Endodermal cell (in vitro differentiated cells): ENCODE measurements at regions not wholly inside any gene's neighbourhood (a gene's known extent, or its start where the extent isn't known, plus 50 kb on each side); places are given as distances from the start of the nearest gene placed in this dataset.

Source experiments
- DNase-seq: peaks from one replicate; pipeline ENCODE4 v3.0.0-alpha.2; 2017
- H3K27ac ChIP-seq: 2 replicates; pipeline ENCODE4 v1.5.1; 2013; ENCODE audit warnings: mild to moderate bottlenecking, low read depth, low read length, moderate library complexity
- H3K27me3 ChIP-seq: 2 replicates; pipeline ENCODE4 v1.6.1; 2013; ENCODE audit warnings: mild to moderate bottlenecking, low read length, moderate library complexity; ENCODE audit not compliant: insufficient read depth, control insufficient read depth, poor library complexity, severe bottlenecking
- H3K36me3 ChIP-seq: 2 replicates; pipeline ENCODE4 v1.7.0; 2013; ENCODE audit warnings: mild to moderate bottlenecking, low read length, moderate library complexity; ENCODE audit not compliant: control insufficient read depth, insufficient read depth
- H3K4me1 ChIP-seq: one replicate; pipeline ENCODE4 v1.7.0; 2013; ENCODE audit warnings: low read length; ENCODE audit not compliant: control insufficient read depth, insufficient read depth
- H3K4me3 ChIP-seq: 2 replicates; pipeline ENCODE4 v1.5.1; 2013; ENCODE audit warnings: mild to moderate bottlenecking, low read length, moderate library complexity
- H3K9ac ChIP-seq: 2 replicates; pipeline ENCODE4 v1.6.1; 2013; ENCODE audit warnings: mild to moderate bottlenecking, low read length, moderate library complexity; ENCODE audit not compliant: poor library complexity, severe bottlenecking; ENCODE audit errors: extremely low read depth
- H3K9me3 ChIP-seq: 2 replicates; pipeline ENCODE4 v1.6.1; 2013; ENCODE audit warnings: mild to moderate bottlenecking, low read length, moderate library complexity; ENCODE audit not compliant: control insufficient read depth
- H3K27ac Mint-ChIP-seq: 2 replicates; pipeline ENCODE4 v1.8.0; 2020; ENCODE audit warnings: mixed read lengths
- H3K27me3 Mint-ChIP-seq: 2 replicates; pipeline ENCODE4 v1.8.0; 2021; ENCODE audit warnings: mild to moderate bottlenecking, mixed read lengths; ENCODE audit not compliant: insufficient read depth
- H3K36me3 Mint-ChIP-seq: 2 replicates; pipeline ENCODE4 v1.8.0; 2020; ENCODE audit warnings: low read depth, mixed read lengths
- H3K4me1 Mint-ChIP-seq: 2 replicates; pipeline ENCODE4 v1.8.0; 2020; ENCODE audit warnings: mixed read lengths
- H3K4me3 Mint-ChIP-seq: 2 replicates; pipeline ENCODE4 v1.8.0; 2020; ENCODE audit warnings: mild to moderate bottlenecking, moderate library complexity, mixed read lengths
- H3K9me3 Mint-ChIP-seq: 2 replicates; pipeline ENCODE4 v1.8.0; 2020; ENCODE audit warnings: mild to moderate bottlenecking, mixed read lengths
- CTCF ChIP-seq: fragments of 200-600 bp; sonication (generic); conservative IDR thresholded peaks from 2 replicates; pipeline ENCODE4 v1.5.0; 2021; ENCODE audit warnings: antibody characterized with exemption, mild to moderate bottlenecking
- WGBS, 2 experiments: methylation state at CpG; one replicate each; pipeline versions ENCODE4 v1.1.5 to v1.1.7; 2013; ENCODE audit warnings: missing lambda C conversion rate in 2 of 2, mixed read lengths in 1 of 2; ENCODE audit not compliant: insufficient coverage in 1 of 2, insufficient read length in 1 of 2; 5-methylcytosine and 5-hydroxymethylcytosine counted together

GRCh38 chr3:30945291-30945690 is 50.8 kb upstream of the GADL1 start:
- H3K27me3 ChIP-seq = no peaks in the 10 kb centered on the region
- no peaks in the 10 kb centered on the region for H3K4me1 ChIP-seq
- H3K4me3 ChIP-seq = no peak overlapping the region
- H3K9ac ChIP-seq = no peak overlapping the region
- Mint-ChIP-seq H3K27me3 (no peaks in the 10 kb centered on the region), H3K4me1 (no peaks in the 10 kb centered on the region), H3K4me3 (no peak overlapping the region), H3K27ac (no peak overlapping the region), H3K36me3 (no peaks in the 10 kb centered on the region), H3K9me3 (peaks cover 5% of the 10 kb centered on the region)
- H3K36me3 ChIP-seq = no peaks in the 10 kb centered on the region
- DNase-seq = no peak
- no peaks in the 10 kb centered on the region for H3K9me3 ChIP-seq
- no peak for TF ChIP-seq CTCF
- H3K27ac ChIP-seq = no peak overlapping the region
- WGBS, 2 experiments = 89 to 92% methylated on average over 1 of the region's 1 CpG

- Mint-ChIP-seq H3K36me3 (no peaks in the 10 kb centered on the region), H3K4me1 (peaks cover 2% of the 10 kb centered on the region), H3K27me3 (no peaks in the 10 kb centered on the region), H3K9me3 (no peaks in the 10 kb centered on the region), H3K4me3 (no peak overlapping the region), H3K27ac (no peak overlapping the region)
- Histone ChIP-seq H3K9me3 (no peaks in the 10 kb centered on the region), H3K4me3 (no peak overlapping the region), H3K27me3 (no peaks in the 10 kb centered on the region), H3K4me1 (no peaks in the 10 kb centered on the region), H3K27ac (no peak overlapping the region), H3K9ac (no peak overlapping the region), H3K36me3 (no peaks in the 10 kb centered on the region)
- WGBS, 2 experiments = 100% methylated on average over 1 of the region's 1 CpG; no CpG with 5 or more reads in 1 of the 2 experiments
- no peak for TF ChIP-seq CTCF
- no peak for DNase-seq
Observed at GRCh38 chr3:30948426-30948825, 54.0 kb upstream of the GADL1 start.

- Histone ChIP-seq H3K9ac (no peak overlapping the region), H3K27me3 (no peaks in the 10 kb centered on the region), H3K4me3 (no peak overlapping the region), H3K36me3 (no peaks in the 10 kb centered on the region), H3K27ac (no peak overlapping the region), H3K9me3 (no peaks in the 10 kb centered on the region), H3K4me1 (no peaks in the 10 kb centered on the region)
- H3K4me1 Mint-ChIP-seq = peaks cover 5% of the 10 kb centered on the region
- H3K36me3 Mint-ChIP-seq = no peaks in the 10 kb centered on the region
- H3K9me3 Mint-ChIP-seq = no peaks in the 10 kb centered on the region
- H3K4me3 Mint-ChIP-seq = no peak overlapping the region
- DNase-seq = no peak
- WGBS, 2 experiments = 93 to 95% methylated on average over 2 of the region's 2 CpGs
- peaks cover 2% of the 10 kb centered on the region for H3K27me3 Mint-ChIP-seq
- TF ChIP-seq CTCF = no peak
- H3K27ac Mint-ChIP-seq = no peak overlapping the region
Observed at GRCh38 chr3:30951826-30952225, 57.4 kb upstream of the GADL1 start.
